HFF-Myc (cell line): ENCODE measurements at regions not wholly inside any gene's neighbourhood (a gene's known extent, or its start where the extent isn't known, plus 50 kb on each side); places are given as distances from the start of the nearest gene placed in this dataset.

Source experiments
- DNase-seq: peaks from one replicate; pipeline ENCODE4 v3.0.0-alpha.2; 2011; ENCODE audit warnings: low read depth; ENCODE audit errors: extremely low read depth
- H3K4me3 ChIP-seq: replicated peaks from 2 replicates; pipeline ENCODE4 v1.5.1; 2011; ENCODE audit warnings: low read depth, mild to moderate bottlenecking, control low read depth, low read length
- CTCF ChIP-seq: IDR thresholded peaks from 2 replicates; pipeline ENCODE4 v1.5.1; 2012; ENCODE audit warnings: mild to moderate bottlenecking, low read depth, low read length, control low read depth; ENCODE audit errors: missing control alignments

DNA sequence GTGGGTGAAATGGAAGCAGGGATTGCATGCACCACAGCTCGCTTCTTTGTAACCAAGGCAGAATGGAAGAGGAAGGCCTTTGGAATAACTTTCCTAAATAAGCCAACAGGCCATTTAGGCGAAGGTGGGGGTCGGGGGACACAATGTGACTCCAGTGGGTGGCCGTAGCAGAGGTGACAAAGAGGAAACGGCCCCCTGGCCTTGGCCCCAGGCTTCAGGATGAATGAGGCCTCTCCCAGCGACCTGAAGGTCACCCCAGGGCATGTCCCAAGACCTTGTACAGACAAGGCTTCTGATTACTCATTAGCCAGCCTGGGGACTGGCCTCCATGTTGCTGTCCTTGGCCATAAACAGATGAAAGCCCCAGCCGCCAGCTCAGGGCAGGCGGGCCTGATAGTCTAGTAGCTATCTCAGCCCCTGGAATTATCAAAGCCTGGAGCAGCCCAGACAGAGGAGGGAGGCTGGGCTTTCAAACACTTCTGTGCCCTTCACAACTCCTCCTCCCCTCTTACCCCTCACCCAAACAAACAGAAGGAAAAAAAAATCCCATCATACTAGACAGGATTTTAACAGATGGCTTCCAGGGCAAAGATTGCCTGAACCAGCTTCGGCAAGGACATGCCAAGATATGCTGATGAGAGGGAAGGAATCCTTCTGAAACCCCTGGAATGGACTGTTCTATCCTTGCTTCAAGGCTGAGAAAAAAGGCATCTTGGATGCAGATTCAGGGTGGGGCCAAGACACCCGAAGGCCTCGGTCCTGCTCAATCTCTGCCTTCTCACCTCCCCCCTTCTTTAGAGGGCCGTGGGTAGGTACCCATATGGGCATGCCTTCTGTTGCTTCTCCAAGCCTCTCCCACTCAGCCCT, 142.3 kb upstream of the PARP11 start:
- no peak for DNase-seq
- TF ChIP-seq CTCF: no peak
- no peak overlapping the region for H3K4me3 ChIP-seq

- DNase-seq: no peak
- no peak for TF ChIP-seq CTCF
- H3K4me3 ChIP-seq: no peak overlapping the region
Measured at GRCh38 chr12:4014858-4015224, 141.6 kb upstream of the PARP11 start.

DNA sequence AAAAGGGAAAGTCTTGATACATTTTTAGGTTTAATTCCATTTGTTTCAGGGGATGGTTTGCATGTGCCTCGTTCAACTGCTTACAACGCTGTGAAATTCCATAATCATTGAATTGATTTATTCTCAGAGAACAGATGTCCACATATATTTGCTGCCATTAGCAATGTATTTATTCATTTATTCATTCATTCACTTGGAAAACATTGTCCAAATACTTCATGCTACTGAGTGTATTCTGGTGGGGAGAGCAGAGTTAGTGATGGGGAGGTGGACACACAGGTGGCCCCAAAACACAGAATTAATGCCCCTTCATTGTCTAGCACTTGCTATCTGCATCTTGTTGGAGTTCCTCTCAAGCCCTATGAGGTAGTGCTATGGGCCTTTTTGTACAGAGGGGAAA, 141.2 kb upstream of the PARP11 start:
- H3K4me3 ChIP-seq: no peak overlapping the region
- DNase-seq: no peak
- TF ChIP-seq CTCF: no peak

GRCh38 chr12:4012977-4013968, 140.1 kb upstream of the PARP11 start:
- TF ChIP-seq CTCF: no peak
- no peak for DNase-seq

DNA sequence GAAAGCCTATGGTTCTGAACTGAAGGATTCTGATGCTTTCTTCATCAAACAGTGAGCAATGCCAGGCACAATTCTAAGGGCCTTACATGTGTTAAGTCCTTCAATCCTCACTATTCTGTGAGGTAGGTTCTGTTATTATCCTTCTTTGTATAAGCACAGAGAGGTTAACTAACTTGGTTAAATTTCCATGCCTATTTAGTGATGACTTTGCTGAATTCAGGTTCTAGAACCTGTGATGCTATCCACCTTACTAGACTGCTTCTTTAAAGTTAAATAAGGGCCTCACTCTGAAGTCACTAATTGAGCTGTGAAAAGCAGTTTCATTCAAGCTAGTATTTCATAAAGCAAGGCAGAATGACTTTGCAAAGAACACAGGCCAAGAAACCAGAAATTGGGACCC, 138.9 kb upstream of the PARP11 start:
- H3K4me3 ChIP-seq: no peak overlapping the region
- no peak for DNase-seq
- no peak for TF ChIP-seq CTCF

More at GRCh38 chr12:4012977-4013968, 140.1 kb upstream of the PARP11 start:
- no peak overlapping the region for H3K4me3 ChIP-seq

GRCh38 chr12:4011597-4011996, 138.4 kb upstream of the PARP11 start:
- H3K4me3 ChIP-seq: no peak overlapping the region
- DNase-seq: no peak
- TF ChIP-seq CTCF: no peak
